KG1 (cell line): ENCODE measurements at regions not wholly inside any gene's neighbourhood (a gene's known extent, or its start where the extent isn't known, plus 50 kb on each side); places are given as distances from the start of the nearest gene placed in this dataset.
"Not testable (repeated sequence)": the region's sequence is repeated elsewhere in the genome, so short reads cannot be mapped to it uniquely, and the experiment has no call there.

Experiments used
- DNase-seq: peaks from one replicate; lab custom pipeline; 2025; lab: John Stamatoyannopoulos, UW

- no peak for DNase-seq
Measured at GRCh38 chr4:114249976-114250375, 270.5 kb upstream of the ARSJ start.

DNA sequence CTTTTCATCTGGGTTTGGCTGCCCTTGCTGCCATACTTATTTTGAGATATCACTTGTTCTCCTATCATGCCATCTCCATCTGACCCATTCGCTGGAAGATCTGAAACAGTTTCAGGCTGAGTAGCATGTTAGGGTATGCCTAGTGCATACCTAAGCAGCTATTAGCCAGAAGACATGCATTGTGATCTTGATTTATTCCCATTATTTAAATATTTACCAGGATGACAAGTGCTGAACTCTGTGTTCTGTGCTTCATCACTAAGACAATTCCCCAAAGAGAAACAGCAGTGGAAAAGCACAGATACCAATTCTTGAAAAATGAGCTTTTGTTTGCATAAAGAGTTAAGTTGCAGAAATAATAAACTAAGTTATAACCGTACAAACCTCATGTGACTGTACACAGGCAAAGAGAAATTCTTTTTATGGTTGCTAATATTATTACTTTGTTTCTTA lies 271.0 kb upstream of the ARSJ start:
- no peak for DNase-seq

GRCh38 chr4:114251020-114251419 lies 271.6 kb upstream of the ARSJ start:
- DNase-seq = no peak

GRCh38 chr4:114252499-114252898 lies 273.1 kb upstream of the ARSJ start:
- no peak for DNase-seq

GRCh38 chr4:114257501-114257900 lies 278.1 kb upstream of the ARSJ start:
- no peak for DNase-seq

GRCh38 chr4:114262421-114262820 lies 283.0 kb upstream of the ARSJ start:
- DNase-seq = not testable (repeated sequence)

- no peak for DNase-seq
Measured at GRCh38 chr4:114263233-114263632, 283.8 kb upstream of the ARSJ start.

- DNase-seq = no peak
Measured at GRCh38 chr4:114264452-114264851, 285.0 kb upstream of the ARSJ start.

DNA sequence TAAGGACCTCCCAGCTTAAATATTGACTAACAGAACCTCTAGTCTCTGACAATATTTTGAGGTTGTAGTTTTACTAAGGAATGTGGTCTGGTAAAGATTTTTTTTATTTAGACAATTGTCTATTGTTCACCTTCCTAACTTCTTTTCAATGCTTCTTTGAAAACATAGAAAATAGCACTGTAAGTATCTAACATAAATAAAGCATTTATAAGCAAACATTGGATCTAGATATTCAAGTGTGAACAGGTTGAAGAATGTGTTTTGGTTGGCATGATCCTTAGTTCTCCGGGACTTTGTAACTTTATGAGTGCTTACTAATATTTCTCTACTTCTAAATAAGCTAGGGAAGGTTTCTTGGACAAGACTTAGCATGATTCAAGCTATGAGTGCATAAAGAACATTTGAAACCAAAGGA lies 285.4 kb upstream of the ARSJ start:
- no peak for DNase-seq

GRCh38 chr4:114265342-114265741 lies 285.9 kb upstream of the ARSJ start:
- DNase-seq = no peak

DNA sequence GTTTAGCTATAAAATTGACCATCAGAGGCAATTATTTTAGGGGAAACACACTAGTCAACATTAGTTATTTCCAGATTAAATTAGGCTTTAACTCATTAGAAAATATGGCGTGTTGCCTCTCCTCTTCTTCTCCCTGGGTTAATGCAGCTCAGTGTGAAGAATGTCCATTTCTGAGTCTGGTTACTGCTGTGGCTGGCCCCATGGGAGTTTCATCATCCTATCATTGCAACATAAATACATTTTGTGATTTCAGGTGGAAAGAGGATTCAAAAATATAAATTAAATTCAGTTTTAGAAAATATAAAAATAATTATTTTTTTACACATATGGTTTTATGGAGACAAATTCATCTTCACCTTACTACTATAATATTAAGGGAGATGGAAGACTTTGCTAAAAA lies 288.5 kb upstream of the ARSJ start:
- no peak for DNase-seq

- DNase-seq = no peak
Measured at GRCh38 chr4:114271031-114271430, 291.6 kb upstream of the ARSJ start.

DNA sequence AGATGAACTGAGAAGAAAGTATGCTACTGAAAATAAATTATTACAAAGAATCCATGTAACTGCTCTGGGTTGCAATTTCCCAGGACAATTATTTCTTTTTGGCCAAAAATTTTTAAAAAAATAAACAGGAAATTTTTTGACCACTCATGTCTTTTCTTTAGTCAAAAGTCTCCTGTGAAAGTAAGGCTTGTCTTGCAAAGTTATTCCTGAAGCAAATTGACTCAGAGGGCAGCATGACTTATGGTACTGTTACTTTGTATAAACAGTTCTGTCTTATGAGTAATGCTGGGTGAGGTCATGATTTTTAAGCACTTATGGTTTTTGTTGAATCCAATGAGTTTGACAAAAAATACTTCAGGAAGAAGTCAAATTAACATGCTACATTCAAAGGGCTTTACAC lies 292.8 kb upstream of the ARSJ start:
- no peak for DNase-seq

- peak; percentile 9 for DNase-seq
Measured at GRCh38 chr4:114273238-114273637, 293.8 kb upstream of the ARSJ start.

- DNase-seq = no peak
Measured at GRCh38 chr4:114277690-114278089, 298.2 kb upstream of the ARSJ start.

DNA sequence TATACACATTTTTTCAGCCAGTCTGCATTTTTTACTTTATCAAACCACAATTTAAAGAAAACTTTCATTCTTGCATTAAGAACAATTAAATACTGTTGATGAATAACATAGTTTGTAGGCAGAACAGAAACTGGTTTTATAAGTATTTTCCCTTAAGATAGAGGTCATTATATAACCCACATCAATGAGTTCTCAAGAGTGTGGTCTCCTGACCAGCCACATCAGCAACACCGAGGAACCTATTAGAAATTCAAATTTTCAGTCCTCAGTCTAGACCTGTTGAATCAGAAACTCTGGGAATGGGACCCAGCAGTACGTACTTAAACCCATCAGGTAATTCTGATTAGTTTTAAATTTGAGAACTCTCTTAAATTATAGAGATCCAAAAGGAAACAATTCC lies 299.6 kb upstream of the ARSJ start:
- no peak for DNase-seq

DNA sequence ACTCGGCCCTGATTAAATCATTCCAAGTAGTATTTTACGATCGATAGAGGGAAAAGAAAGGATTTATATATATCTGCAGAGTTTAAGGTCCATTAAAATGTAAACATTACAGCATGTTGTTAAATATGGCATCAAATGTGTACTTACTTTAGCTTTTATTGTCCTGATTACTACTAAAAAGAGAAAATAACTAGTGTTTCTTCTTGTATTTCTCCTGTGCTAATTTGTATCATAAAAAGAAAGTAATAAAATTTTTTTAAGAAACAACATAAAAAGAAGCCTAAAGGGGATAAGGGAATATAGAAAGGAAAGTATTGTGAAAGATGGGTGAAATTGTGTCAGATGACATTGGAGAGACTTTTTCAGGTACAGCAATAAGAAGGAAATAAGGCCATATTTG lies 300.3 kb upstream of the ARSJ start:
- DNase-seq = no peak

GRCh38 chr4:114280645-114281044 lies 301.2 kb upstream of the ARSJ start:
- no peak for DNase-seq

- DNase-seq = no peak
Measured at GRCh38 chr4:114281164-114281960, 301.9 kb upstream of the ARSJ start.

DNA sequence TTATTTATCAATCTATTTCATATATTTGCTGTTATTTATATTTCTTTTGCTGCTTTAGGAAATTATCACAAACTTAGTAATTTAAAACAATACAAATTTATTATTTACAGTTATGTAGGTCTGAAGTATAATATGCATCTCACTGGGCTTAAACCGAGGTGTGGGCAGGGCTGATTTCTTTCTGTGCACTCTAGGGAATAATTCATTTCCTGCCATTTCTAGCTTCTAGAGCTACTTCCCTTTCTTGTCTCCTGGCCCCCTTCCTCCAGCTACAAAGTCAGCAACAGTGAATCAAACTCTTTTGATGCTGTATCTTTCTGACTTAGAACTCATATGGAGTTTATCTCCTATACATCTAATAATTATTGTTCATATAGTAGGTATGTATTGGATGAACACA lies 303.5 kb upstream of the ARSJ start:
- no peak for DNase-seq

GRCh38 chr4:114284629-114285028 lies 305.2 kb upstream of the ARSJ start:
- DNase-seq = no peak

GRCh38 chr4:114286262-114286810 lies 306.9 kb upstream of the ARSJ start:
- no peak for DNase-seq

DNA sequence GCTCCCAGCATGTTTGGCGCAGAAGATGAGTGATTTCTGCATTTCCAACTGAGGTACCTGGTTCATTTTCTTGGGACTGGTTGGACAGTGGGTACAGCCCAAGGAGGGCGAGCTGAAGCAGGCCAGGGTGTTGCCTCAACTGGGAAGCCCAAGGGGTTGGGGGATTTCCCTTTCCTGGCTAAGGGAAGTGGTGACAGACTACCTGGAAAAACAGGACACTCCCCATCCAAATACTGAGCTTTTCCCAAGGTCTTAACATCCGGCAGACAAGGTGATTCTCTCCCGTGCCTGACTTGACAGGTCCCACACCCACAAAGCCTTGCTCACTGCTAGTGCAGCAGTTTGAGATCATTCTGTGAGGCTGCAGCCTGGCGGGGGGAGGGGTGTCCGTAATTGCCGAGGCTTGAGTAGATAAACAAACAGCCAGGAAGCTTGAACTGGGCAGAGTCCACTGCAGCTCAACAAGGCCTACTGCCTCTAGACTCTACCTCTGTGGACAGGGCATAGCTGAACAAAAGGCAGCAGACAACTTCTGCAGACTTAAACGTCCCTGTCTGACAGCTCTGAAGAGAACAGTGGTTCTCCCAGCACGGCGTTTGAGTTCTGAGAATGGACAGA lies 307.7 kb upstream of the ARSJ start:
- DNase-seq = no peak
